WTC11 (cell line): ENCODE measurements at regions not wholly inside any gene's neighbourhood (a gene's known extent, or its start where the extent isn't known, plus 50 kb on each side); places are given as distances from the start of the nearest gene placed in this dataset.

Source experiments
- ATAC-seq: fragments of 200-7000 bp; cut with Tn5 transposase; 2 replicates; pipeline ENCODE4 v1.10.0; 2021; ENCODE audit warnings: mild to moderate bottlenecking, moderate library complexity
- CTCF ChIA-PET: fragments of 300-600 bp; sonication (Branson Sonifier 250); formaldehyde crosslinking; loops from one replicate; lab custom pipeline; 2021; ENCODE audit warnings: antibody characterized with exemption; lab: Charles Lee
- POLR2A ChIA-PET: fragments of 350-600 bp; sonication (Branson Sonifier 250); formaldehyde crosslinking; loops from one replicate; lab custom pipeline; 2021; ENCODE audit warnings: antibody characterized with exemption; lab: Charles Lee
- DNase-seq: peaks from one replicate; pipeline ENCODE4 v3.0.0; 2021; ENCODE audit warnings: low spot score
- H3K27ac Mint-ChIP-seq: 2 replicates; pipeline ENCODE4 v1.8.0; 2021; ENCODE audit warnings: mixed read lengths
- H3K27me3 Mint-ChIP-seq: 2 replicates; pipeline ENCODE4 v1.8.0; 2021; ENCODE audit warnings: low read depth, mild to moderate bottlenecking, moderate library complexity, mixed read lengths
- H3K36me3 Mint-ChIP-seq: 2 replicates; pipeline ENCODE4 v1.8.0; 2021; ENCODE audit warnings: mixed read lengths
- H3K4me1 Mint-ChIP-seq: 2 replicates; pipeline ENCODE4 v1.8.0; 2022; ENCODE audit warnings: mixed read lengths
- H3K4me3 Mint-ChIP-seq: 2 replicates; pipeline ENCODE4 v1.8.0; 2021; ENCODE audit warnings: mild to moderate bottlenecking, moderate library complexity, mixed read lengths
- H3K9me3 Mint-ChIP-seq: 2 replicates; pipeline ENCODE4 v1.8.0; 2021; ENCODE audit warnings: mixed read lengths
- AR ChIP-seq: fragments of 250-450 bp; sonication (Bioruptor Pico); IDR thresholded peaks from 2 replicates; pipeline ENCODE4 v1.9.0; 2021; ENCODE audit warnings: mild to moderate bottlenecking
- E2F4 ChIP-seq: sonication (generic); formaldehyde crosslinking; IDR thresholded peaks from 2 replicates; pipeline ENCODE4 v1.8.1; 2022; ENCODE audit warnings: low read depth, mild to moderate bottlenecking, moderate library complexity, missing genetic modification reagents, borderline replicate concordance
- ERG ChIP-seq: fragments of 250-450 bp; sonication (Bioruptor Pico); IDR thresholded peaks from 2 replicates; pipeline ENCODE4 v1.8.0; 2021; ENCODE audit warnings: mild to moderate bottlenecking
- HMGA2 ChIP-seq: fragments of 250-450 bp; sonication (Bioruptor Pico); IDR thresholded peaks from 2 replicates; pipeline ENCODE4 v1.4.0; 2021; ENCODE audit warnings: mild to moderate bottlenecking, moderate library complexity
- HMGXB4 ChIP-seq: sonication (generic); formaldehyde crosslinking; IDR thresholded peaks from 2 replicates; pipeline ENCODE4 v1.8.1; 2023; ENCODE audit warnings: mild to moderate bottlenecking, moderate library complexity, missing genetic modification reagents
- IRF2 ChIP-seq: sonication (generic); formaldehyde crosslinking; IDR thresholded peaks from 2 replicates; pipeline ENCODE4 v1.8.0; 2022; ENCODE audit warnings: low read depth, missing genetic modification reagents, borderline replicate concordance
- NFE2L1 ChIP-seq: sonication (generic); formaldehyde crosslinking; IDR thresholded peaks from 2 replicates; pipeline ENCODE4 v1.8.1; 2023; ENCODE audit warnings: missing genetic modification reagents
- NR2C2 ChIP-seq: sonication (generic); formaldehyde crosslinking; IDR thresholded peaks from 2 replicates; pipeline ENCODE4 v1.8.0; 2022; ENCODE audit warnings: mild to moderate bottlenecking, missing genetic modification reagents
- OVOL2 ChIP-seq: fragments of 250-450 bp; sonication (Bioruptor Pico); IDR thresholded peaks from 2 replicates; pipeline ENCODE4 v1.9.0; 2021; ENCODE audit warnings: mild to moderate bottlenecking, borderline replicate concordance
- PRDM15 ChIP-seq: sonication (generic); formaldehyde crosslinking; IDR thresholded peaks from 2 replicates; pipeline ENCODE4 v1.8.0; 2022; ENCODE audit warnings: missing genetic modification reagents
- SMAD3 ChIP-seq: sonication (generic); formaldehyde crosslinking; IDR thresholded peaks from 2 replicates; pipeline ENCODE4 v1.8.0; 2022; ENCODE audit warnings: missing genetic modification reagents, mild to moderate bottlenecking, borderline replicate concordance
- SP1 ChIP-seq: sonication (generic); formaldehyde crosslinking; conservative IDR thresholded peaks from 2 replicates; pipeline ENCODE4 v1.8.1; 2022; ENCODE audit warnings: missing genetic modification reagents
- STAT6 ChIP-seq: sonication (generic); formaldehyde crosslinking; conservative IDR thresholded peaks from 2 replicates; pipeline ENCODE4 v1.8.1; 2023; ENCODE audit warnings: mild to moderate bottlenecking, low read depth, missing genetic modification reagents, moderate library complexity
- USF1 ChIP-seq: sonication (generic); formaldehyde crosslinking; IDR thresholded peaks from 2 replicates; pipeline ENCODE4 v1.8.0; 2022; ENCODE audit warnings: mild to moderate bottlenecking, missing genetic modification reagents
- ZNF425 ChIP-seq: fragments of 250-450 bp; sonication (Bioruptor Pico); conservative IDR thresholded peaks from 2 replicates; pipeline ENCODE4 v1.9.0; 2021; ENCODE audit warnings: mild to moderate bottlenecking
- ZNF671 ChIP-seq: fragments of 250-450 bp; sonication (Bioruptor Pico); IDR thresholded peaks from 2 replicates; pipeline ENCODE4 v1.8.0; 2021; ENCODE audit warnings: mild to moderate bottlenecking

- H3K36me3 Mint-ChIP-seq: no peaks in the 10 kb centered on the region
- CTCF ChIA-PET: no interaction called here
- TF ChIP-seq IRF2 (CRISPR knock-in tag) (no peak), SP1 (CRISPR knock-in tag) (no peak), NR2C2 (no peak), USF1 (CRISPR knock-in tag) (no peak), NFE2L1 (CRISPR knock-in tag) (no peak), STAT6 (CRISPR knock-in tag) (no peak), HMGXB4 (CRISPR knock-in tag) (no peak), ZNF425 (CRISPR knock-in tag) (no peak), PRDM15 (no peak), ERG (CRISPR knock-in tag) (no peak), ZNF671 (CRISPR knock-in tag) (no peak), HMGA2 (CRISPR knock-in tag) (no peak)
- no peaks in the 10 kb centered on the region for H3K27me3 Mint-ChIP-seq
- peaks cover 2% of the 10 kb centered on the region for H3K9me3 Mint-ChIP-seq
- H3K27ac Mint-ChIP-seq: no peak overlapping the region
- POLR2A ChIA-PET: no interaction called here
- DNase-seq: no peak
- ATAC-seq: no peak
- H3K4me3 Mint-ChIP-seq: no peak overlapping the region
- H3K4me1 Mint-ChIP-seq: no peaks in the 10 kb centered on the region
Measured at GRCh38 chr1:72419229-72419628, 136.9 kb upstream of the NEGR1 start.

- H3K4me1 Mint-ChIP-seq: 0 out of 2 replicates have a peak, but pooled peaks cover 3% of the 10 kb centered on the region
- no peak for ATAC-seq
- H3K36me3 Mint-ChIP-seq: no peaks in the 10 kb centered on the region
- no peak overlapping the region for H3K27ac Mint-ChIP-seq
- H3K27me3 Mint-ChIP-seq: no peaks in the 10 kb centered on the region
- no peak overlapping the region for H3K4me3 Mint-ChIP-seq
- CTCF ChIA-PET: no interaction called here
- no peak for DNase-seq
- POLR2A ChIA-PET: interaction anchor here (0.6 to 0.7 kb wide), 2 partner anchors 10 to 152 kb away, joined by 3 to 4 read pairs; no protein-coding TSS in a partner anchor
- H3K9me3 Mint-ChIP-seq: peaks cover 5% of the 10 kb centered on the region; the same call in 1 of the 2 replicates
- no peak for TF ChIP-seq AR (CRISPR knock-in tag)
- no peak for TF ChIP-seq E2F4 (CRISPR knock-in tag)
- TF ChIP-seq SMAD3 (CRISPR knock-in tag): no peak
- TF ChIP-seq OVOL2: no peak
Measured at GRCh38 chr1:72412286-72412685, 129.9 kb upstream of the NEGR1 start.
